ENCODE measurements at regions not wholly inside any gene's neighbourhood (a gene's known extent, or its start where the extent isn't known, plus 50 kb on each side); places are given as distances from the start of the nearest gene placed in this dataset.

GRCh38 chr12:23098110-23098509, 473.1 kb downstream of the ETNK1 start:
- Histone ChIP-seq H3K4me2 (ENCODE audit: low read depth, low read length, poor library complexity, severe bottlenecking) (no peak overlapping the region), H3K4me3 (ENCODE audit: low read length, poor library complexity, severe bottlenecking) (no peak overlapping the region), H3F3A (ENCODE audit: low read depth) (no peaks in the 10 kb centered on the region), H3K9me3 (ENCODE audit: insufficient read depth, low read depth, low read length) (no peaks in the 10 kb centered on the region), H3K4me1 (ENCODE audit: insufficient read depth, low read length, poor library complexity, severe bottlenecking) (no peaks in the 10 kb centered on the region), H3K27me3 (ENCODE audit: insufficient read depth, low read length, poor library complexity, severe bottlenecking) (peaks cover 4% of the 10 kb centered on the region), H3K9ac (ENCODE audit: low read depth, low read length, poor library complexity, severe bottlenecking) (no peak overlapping the region), H4K20me1 (ENCODE audit: insufficient read depth, low read length, poor library complexity, severe bottlenecking) (no peaks in the 10 kb centered on the region), H2AFZ (ENCODE audit: low read length) (no peak overlapping the region), H3K36me3 (ENCODE audit: insufficient read depth, low read length) (no peaks in the 10 kb centered on the region), H3K9me2 (replicated peaks; ENCODE audit: low read depth, low read length) (no peaks in the 10 kb centered on the region), H3K79me2 (ENCODE audit: insufficient read depth, low read length) (no peaks in the 10 kb centered on the region)
- TF ChIP-seq EZH2phosphoT487 (IDR thresholded peaks at IDR 0.05; ENCODE audit: borderline replicate concordance) (no peak), CTCF (conservative IDR thresholded peaks at IDR 0.05; ENCODE audit: low read length) (no peak)

- H3K4me3 ChIP-seq (ENCODE audit: low read length, poor library complexity, severe bottlenecking) = no peak overlapping the region
- H3K79me2 ChIP-seq (ENCODE audit: insufficient read depth, low read length) = no peaks in the 10 kb centered on the region
- TF ChIP-seq EZH2phosphoT487 (IDR thresholded peaks at IDR 0.05; ENCODE audit: borderline replicate concordance) (no peak), CTCF (conservative IDR thresholded peaks at IDR 0.05; ENCODE audit: low read length) (no peak)
- H3K4me1 ChIP-seq (ENCODE audit: insufficient read depth, low read length, poor library complexity, severe bottlenecking) = no peaks in the 10 kb centered on the region
- no peaks in the 10 kb centered on the region for H4K20me1 ChIP-seq (ENCODE audit: insufficient read depth, low read length, poor library complexity, severe bottlenecking)
- no peak overlapping the region for H3K9ac ChIP-seq (ENCODE audit: low read depth, low read length, poor library complexity, severe bottlenecking)
- no peak overlapping the region for H2AFZ ChIP-seq (ENCODE audit: low read length)
- H3K9me2 ChIP-seq (replicated peaks; ENCODE audit: low read depth, low read length) = no peaks in the 10 kb centered on the region
- H3K36me3 ChIP-seq (ENCODE audit: insufficient read depth, low read length) = no peaks in the 10 kb centered on the region
- H3K27me3 ChIP-seq (ENCODE audit: insufficient read depth, low read length, poor library complexity, severe bottlenecking) = peaks cover under 1% of the 10 kb centered on the region
- H3F3A ChIP-seq (ENCODE audit: low read depth) = no peaks in the 10 kb centered on the region
- no peak overlapping the region for H3K4me2 ChIP-seq (ENCODE audit: low read depth, low read length, poor library complexity, severe bottlenecking)
- no peaks in the 10 kb centered on the region for H3K9me3 ChIP-seq (ENCODE audit: insufficient read depth, low read depth, low read length)
These were observed 473.5 kb downstream of the ETNK1 start for GRCh38 chr12:23098517-23098916.

GRCh38 chr12:23099104-23099503, 474.1 kb downstream of the ETNK1 start:
- no peaks in the 10 kb centered on the region for H3K4me1 ChIP-seq (ENCODE audit: insufficient read depth, low read length, poor library complexity, severe bottlenecking)
- H3K27me3 ChIP-seq (ENCODE audit: insufficient read depth, low read length, poor library complexity, severe bottlenecking) = no peaks in the 10 kb centered on the region
- H3F3A ChIP-seq (ENCODE audit: low read depth) = no peaks in the 10 kb centered on the region
- H3K9me3 ChIP-seq (ENCODE audit: insufficient read depth, low read depth, low read length) = no peaks in the 10 kb centered on the region
- H2AFZ ChIP-seq (ENCODE audit: low read length) = no peak overlapping the region
- no peak overlapping the region for H3K4me3 ChIP-seq (ENCODE audit: low read length, poor library complexity, severe bottlenecking)
- H3K9ac ChIP-seq (ENCODE audit: low read depth, low read length, poor library complexity, severe bottlenecking) = no peak overlapping the region
- no peaks in the 10 kb centered on the region for H3K79me2 ChIP-seq (ENCODE audit: insufficient read depth, low read length)
- no peaks in the 10 kb centered on the region for H4K20me1 ChIP-seq (ENCODE audit: insufficient read depth, low read length, poor library complexity, severe bottlenecking)
- no peaks in the 10 kb centered on the region for H3K36me3 ChIP-seq (ENCODE audit: insufficient read depth, low read length)
- H3K4me2 ChIP-seq (ENCODE audit: low read depth, low read length, poor library complexity, severe bottlenecking) = no peak overlapping the region
- TF ChIP-seq CTCF (conservative IDR thresholded peaks at IDR 0.05; ENCODE audit: low read length) (no peak), EZH2phosphoT487 (IDR thresholded peaks at IDR 0.05; ENCODE audit: borderline replicate concordance) (no peak)
- no peaks in the 10 kb centered on the region for H3K9me2 ChIP-seq (replicated peaks; ENCODE audit: low read depth, low read length)

Data from Loucy (cell line).